A673 (cell line): ENCODE measurements at regions not wholly inside any gene's neighbourhood (a gene's known extent, or its start where the extent isn't known, plus 50 kb on each side); places are given as distances from the start of the nearest gene placed in this dataset.

ENCODE experiments used
- BruUV-seq: library from RNA; stranded (reverse); fragments of 400-500 nt; replicated peaks from 2 replicates; lab custom pipeline; 2021; lab: Mats Ljungman, UMichigan
- CTCF ChIA-PET: fragments of 300-600 bp; sonication (Branson Sonifier 250); formaldehyde crosslinking; loops from one replicate; lab custom pipeline; 2022; ENCODE audit warnings: antibody characterized with exemption; lab: Charles Lee
- POLR2A ChIA-PET: fragments of 300-600 bp; sonication (Branson Sonifier 250); formaldehyde crosslinking; loops from one replicate; lab custom pipeline; 2022; ENCODE audit warnings: antibody characterized with exemption; ENCODE audit not compliant: low non-redundant PET; lab: Charles Lee
- DNase-seq: peaks from one replicate; pipeline ENCODE4 v3.0.0-alpha.2; 2015; ENCODE audit warnings: low spot score
- H3K27ac ChIP-seq: fragments of 200-600 bp; sonication (generic); 2 replicates; pipeline ENCODE4 v1.5.1; 2016; ENCODE audit warnings: mixed run types, low read depth, mild to moderate bottlenecking, mixed read lengths, antibody characterized with exemption, low read length; ENCODE audit not compliant: poor library complexity, severe bottlenecking
- H3K27me3 ChIP-seq: fragments of 200-600 bp; sonication (generic); replicated peaks from 2 replicates; pipeline ENCODE4 v1.6.1; 2017; ENCODE audit warnings: mixed run types, low read depth, mild to moderate bottlenecking, mixed read lengths, antibody characterized with exemption, low read length; ENCODE audit not compliant: insufficient read depth, poor library complexity
- H3K36me3 ChIP-seq: fragments of 200-600 bp; sonication (generic); 2 replicates; pipeline ENCODE4 v1.6.1; 2016; ENCODE audit warnings: mixed run types, mild to moderate bottlenecking, mixed read lengths, antibody characterized with exemption, low read length; ENCODE audit not compliant: insufficient read depth, poor library complexity, severe bottlenecking
- H3K4me1 ChIP-seq: fragments of 200-600 bp; sonication (generic); 2 replicates; pipeline ENCODE4 v1.6.1; 2017; ENCODE audit warnings: mixed run types, mild to moderate bottlenecking, mixed read lengths, antibody characterized with exemption, low read length; ENCODE audit not compliant: insufficient read depth, poor library complexity, severe bottlenecking
- H3K4me3 ChIP-seq: fragments of 200-600 bp; sonication (generic); 2 replicates; pipeline ENCODE4 v1.5.1; 2016; ENCODE audit warnings: low read depth, mixed run types, mild to moderate bottlenecking, mixed read lengths, low read length; ENCODE audit not compliant: poor library complexity, severe bottlenecking
- H3K9me3 ChIP-seq: fragments of 200-600 bp; sonication (generic); 2 replicates; pipeline ENCODE4 v1.6.1; 2016; ENCODE audit warnings: mixed run types, low read depth, mild to moderate bottlenecking, mixed read lengths, antibody characterized with exemption, low read length; ENCODE audit not compliant: poor library complexity, severe bottlenecking
- EZH2 ChIP-seq: fragments of 200-600 bp; sonication (generic); IDR thresholded peaks from 2 replicates; pipeline ENCODE4 v1.6.1; 2017; ENCODE audit warnings: borderline replicate concordance, low read depth, mild to moderate bottlenecking, mixed read lengths, antibody characterized with exemption, low read length; ENCODE audit not compliant: poor library complexity, severe bottlenecking
- intact Hi-C: fragments of 100-400 bp; cut with micrococcal nuclease; formaldehyde crosslinking; loops from one replicate; pipeline ENCODE4 v1.10.0; 2022; ENCODE audit not compliant: unreplicated experiment
- TF ChIP-seq, protein P1 (sequence below): fragments of 300-800, 200-600 bp; sonication (generic); conservative IDR thresholded peaks from 2 replicates; pipeline ENCODE4 v1.5.1; 2017; ENCODE audit warnings: low read depth, mild to moderate bottlenecking, antibody characterized with exemption, low read length, moderate library complexity, mixed read lengths

DNA sequence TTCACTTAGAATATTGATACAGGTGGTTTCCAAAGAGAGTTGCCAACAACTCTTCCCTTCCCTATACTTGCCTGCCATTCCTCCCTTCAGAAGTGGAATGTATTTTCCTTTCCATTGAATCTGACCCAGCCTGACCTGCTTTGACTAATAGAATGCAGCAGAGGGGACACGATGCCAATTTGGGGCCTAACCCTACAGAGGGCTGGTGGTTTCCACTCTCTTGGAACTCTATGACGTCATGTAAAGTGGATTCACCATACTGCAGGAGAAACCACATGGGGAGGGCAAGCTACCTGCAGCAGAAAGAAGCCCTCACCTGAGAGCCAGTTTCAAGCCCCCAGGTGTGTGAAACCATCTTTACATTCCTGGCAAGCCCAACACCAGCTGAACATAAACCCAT is 98.9 kb upstream of the TRIB2 start:
- no peaks in the 10 kb centered on the region for H3K9me3 ChIP-seq
- intact Hi-C loops: loop anchor here (10.0 kb wide), 1 partner anchor 387 kb away; no protein-coding TSS in a partner anchor
- TF ChIP-seq, protein P1, sequence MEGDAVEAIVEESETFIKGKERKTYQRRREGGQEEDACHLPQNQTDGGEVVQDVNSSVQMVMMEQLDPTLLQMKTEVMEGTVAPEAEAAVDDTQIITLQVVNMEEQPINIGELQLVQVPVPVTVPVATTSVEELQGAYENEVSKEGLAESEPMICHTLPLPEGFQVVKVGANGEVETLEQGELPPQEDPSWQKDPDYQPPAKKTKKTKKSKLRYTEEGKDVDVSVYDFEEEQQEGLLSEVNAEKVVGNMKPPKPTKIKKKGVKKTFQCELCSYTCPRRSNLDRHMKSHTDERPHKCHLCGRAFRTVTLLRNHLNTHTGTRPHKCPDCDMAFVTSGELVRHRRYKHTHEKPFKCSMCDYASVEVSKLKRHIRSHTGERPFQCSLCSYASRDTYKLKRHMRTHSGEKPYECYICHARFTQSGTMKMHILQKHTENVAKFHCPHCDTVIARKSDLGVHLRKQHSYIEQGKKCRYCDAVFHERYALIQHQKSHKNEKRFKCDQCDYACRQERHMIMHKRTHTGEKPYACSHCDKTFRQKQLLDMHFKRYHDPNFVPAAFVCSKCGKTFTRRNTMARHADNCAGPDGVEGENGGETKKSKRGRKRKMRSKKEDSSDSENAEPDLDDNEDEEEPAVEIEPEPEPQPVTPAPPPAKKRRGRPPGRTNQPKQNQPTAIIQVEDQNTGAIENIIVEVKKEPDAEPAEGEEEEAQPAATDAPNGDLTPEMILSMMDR: no peak
- no peak for TF ChIP-seq EZH2
- peaks cover 10% of the 10 kb centered on the region for H3K4me1 ChIP-seq
- no peaks in the 10 kb centered on the region for H3K36me3 ChIP-seq
- no peak overlapping the region for H3K27ac ChIP-seq
- CTCF ChIA-PET: no interaction called here
- no peaks in the 10 kb centered on the region for H3K27me3 ChIP-seq
- POLR2A ChIA-PET: no interaction called here
- BruUV-seq: no TSS peak
- H3K4me3 ChIP-seq: no peak overlapping the region
- DNase-seq: no peak

DNA sequence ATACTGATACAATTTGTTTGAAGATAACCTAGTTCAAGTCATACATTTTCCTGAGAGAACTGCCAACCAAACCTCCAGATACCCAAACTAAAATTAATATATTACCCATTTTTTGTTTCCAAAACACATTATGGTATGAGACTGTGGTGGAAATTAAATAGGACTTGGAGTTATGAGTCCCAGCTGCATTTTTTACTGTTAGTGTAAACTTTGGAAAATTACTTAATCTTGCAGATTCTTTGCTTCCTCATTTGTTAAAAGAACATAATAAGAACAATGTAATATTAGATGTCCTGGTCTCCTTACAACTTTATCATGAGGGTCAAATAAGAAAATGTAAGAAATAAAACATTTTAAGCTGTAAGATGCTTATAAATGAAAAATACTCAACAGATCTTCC is 98.2 kb upstream of the TRIB2 start:
- Histone ChIP-seq H3K27ac (no peak overlapping the region), H3K4me1 (peaks cover 2% of the 10 kb centered on the region), H3K27me3 (no peaks in the 10 kb centered on the region), H3K4me3 (no peak overlapping the region), H3K9me3 (no peaks in the 10 kb centered on the region), H3K36me3 (no peaks in the 10 kb centered on the region)
- ChIA-PET POLR2A (no interaction called here), CTCF (no interaction called here)
- no TSS peak for BruUV-seq
- intact Hi-C loops: loop anchor here (10.0 kb wide), 1 partner anchor 386 kb away; no protein-coding TSS in a partner anchor
- DNase-seq: no peak
- TF ChIP-seq, protein P1: no peak
- no peak for TF ChIP-seq EZH2

DNA sequence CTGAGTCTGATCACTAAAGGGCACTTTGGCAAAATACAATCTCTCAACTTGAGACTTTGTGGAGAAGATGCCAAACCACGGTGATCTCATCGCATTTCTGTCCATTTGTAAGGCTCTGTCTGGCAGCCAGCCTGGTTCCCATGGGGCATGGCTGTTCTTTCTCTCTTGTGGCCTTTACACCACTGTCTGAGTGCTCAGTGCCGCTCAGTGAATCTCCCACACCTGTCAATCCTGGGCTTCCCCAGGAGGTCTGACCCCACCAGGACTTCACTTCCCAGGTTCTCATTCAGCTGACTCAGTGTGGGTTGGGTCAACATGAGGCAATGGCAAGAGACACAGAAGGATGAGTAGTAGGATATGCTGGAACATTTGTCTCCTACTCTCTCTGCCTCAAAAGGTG is 96.8 kb upstream of the TRIB2 start:
- CTCF ChIA-PET: no interaction called here
- BruUV-seq: no TSS peak
- no peak overlapping the region for H3K4me3 ChIP-seq
- H3K9me3 ChIP-seq: no peaks in the 10 kb centered on the region
- POLR2A ChIA-PET: no interaction called here
- peak; percentile 12 for DNase-seq
- no peak for TF ChIP-seq EZH2
- TF ChIP-seq, protein P1: no peak
- H3K4me1 ChIP-seq: peaks cover 2% of the 10 kb centered on the region
- intact Hi-C loops: loop anchor here (10.0 kb wide), 1 partner anchor 385 kb away; no protein-coding TSS in a partner anchor
- H3K27ac ChIP-seq: no peak overlapping the region
- H3K36me3 ChIP-seq: no peaks in the 10 kb centered on the region
- H3K27me3 ChIP-seq: no peaks in the 10 kb centered on the region
